DMS53 (cell line): ENCODE measurements at regions not wholly inside any gene's neighbourhood (a gene's known extent, or its start where the extent isn't known, plus 50 kb on each side); places are given as distances from the start of the nearest gene placed in this dataset.

ENCODE experiments used
- DNase-seq: peaks from one replicate; lab custom pipeline; 2025; lab: John Stamatoyannopoulos, UW

GRCh38 chr17:79314617-79315357 is 240.2 kb downstream of the ENGASE start:
- no peak for DNase-seq

- DNase-seq, result no peak
Observed at GRCh38 chr17:79311373-79311772, 236.7 kb downstream of the ENGASE start.

- no peak for DNase-seq
Observed at GRCh38 chr17:79306424-79307318, 232.0 kb downstream of the ENGASE start.

- DNase-seq, result no peak
Observed at GRCh38 chr17:79305768-79306423, 231.3 kb downstream of the ENGASE start.

GRCh38 chr17:79305376-79305767 is 230.7 kb downstream of the ENGASE start:
- no peak for DNase-seq

- no peak for DNase-seq
Observed at GRCh38 chr17:79304884-79305283, 230.3 kb downstream of the ENGASE start.

- DNase-seq, result no peak
Observed at GRCh38 chr17:79303641-79304205, 229.1 kb downstream of the ENGASE start.

- no peak for DNase-seq
Observed at GRCh38 chr17:79301469-79301868, 226.8 kb downstream of the ENGASE start.

- no peak for DNase-seq
Observed at GRCh38 chr17:79299349-79299748, 224.7 kb downstream of the ENGASE start.

- no peak for DNase-seq
Observed at GRCh38 chr17:79298799-79299198, 224.2 kb downstream of the ENGASE start.

- no peak for DNase-seq
Observed at GRCh38 chr17:79296243-79296642, 221.6 kb downstream of the ENGASE start.

- no peak for DNase-seq
Observed at GRCh38 chr17:79295307-79295706, 220.7 kb downstream of the ENGASE start.

- peak; percentile 13 for DNase-seq
Observed at GRCh38 chr17:79294459-79295071, 219.9 kb downstream of the ENGASE start.

GRCh38 chr17:79292501-79292900 is 217.9 kb downstream of the ENGASE start:
- no peak for DNase-seq

GRCh38 chr17:79291391-79291790 is 216.8 kb downstream of the ENGASE start:
- DNase-seq, result no peak

GRCh38 chr17:79290726-79291125 is 216.1 kb downstream of the ENGASE start:
- no peak for DNase-seq

- no peak for DNase-seq
Observed at GRCh38 chr17:79288950-79289349, 214.3 kb downstream of the ENGASE start.

- no peak for DNase-seq
Observed at GRCh38 chr17:79286440-79286839, 211.8 kb downstream of the ENGASE start.

GRCh38 chr17:79285973-79286372 is 211.3 kb downstream of the ENGASE start:
- no peak for DNase-seq

GRCh38 chr17:79282294-79282693 is 207.7 kb downstream of the ENGASE start:
- DNase-seq, result no peak

GRCh38 chr17:79281803-79282202 is 207.2 kb downstream of the ENGASE start:
- DNase-seq, result no peak
